KMS-11 (cell line): ENCODE measurements at regions not wholly inside any gene's neighbourhood (a gene's known extent, or its start where the extent isn't known, plus 50 kb on each side); places are given as distances from the start of the nearest gene placed in this dataset.

Source experiments
- H2AFZ ChIP-seq: fragments of 200-600 bp; sonication (generic); 2 replicates; pipeline ENCODE4 v1.6.1; 2016; ENCODE audit warnings: antibody characterized with exemption, mixed run types, low read depth
- H3K27ac ChIP-seq: fragments of 200-600 bp; sonication (generic); 2 replicates; pipeline ENCODE4 v1.6.1; 2016; ENCODE audit warnings: mild to moderate bottlenecking, mixed run types
- H3K27me3 ChIP-seq: fragments of 200-600 bp; sonication (generic); 2 replicates; pipeline ENCODE4 v1.6.1; 2017; ENCODE audit warnings: mild to moderate bottlenecking, low read depth, mixed run types, moderate library complexity; ENCODE audit not compliant: insufficient read depth
- H3K36me3 ChIP-seq: fragments of 200-600 bp; sonication (generic); 2 replicates; pipeline ENCODE4 v1.6.1; 2017; ENCODE audit warnings: mild to moderate bottlenecking, mixed run types; ENCODE audit not compliant: insufficient read depth
- H3K4me1 ChIP-seq: fragments of 200-600 bp; sonication (generic); 2 replicates; pipeline ENCODE4 v1.6.1; 2016; ENCODE audit warnings: mild to moderate bottlenecking, low read depth, mixed run types; ENCODE audit not compliant: poor library complexity, severe bottlenecking
- H3K4me2 ChIP-seq: fragments of 200-600 bp; sonication (generic); 2 replicates; pipeline ENCODE4 v1.7.0; 2016; ENCODE audit warnings: mild to moderate bottlenecking, mixed run types
- H3K4me3 ChIP-seq: fragments of 200-600 bp; sonication (generic); IDR thresholded peaks from 2 replicates; pipeline ENCODE4 v1.6.1; 2017; ENCODE audit warnings: low read depth, low read length, mixed read lengths; ENCODE audit not compliant: insufficient read depth
- H3K79me2 ChIP-seq: fragments of 200-600 bp; sonication (generic); 2 replicates; pipeline ENCODE4 v1.6.1; 2016; ENCODE audit warnings: low read depth, mixed run types; ENCODE audit not compliant: insufficient read depth
- H3K9ac ChIP-seq: fragments of 200-600 bp; sonication (generic); 2 replicates; pipeline ENCODE4 v1.6.1; 2016; ENCODE audit warnings: mild to moderate bottlenecking, mixed run types
- H4K20me1 ChIP-seq: fragments of 200-600 bp; sonication (generic); 2 replicates; pipeline ENCODE4 v1.6.1; 2016; ENCODE audit warnings: mild to moderate bottlenecking, mixed run types; ENCODE audit not compliant: insufficient read depth
- TF ChIP-seq, protein P1 (sequence below): fragments of 200-600 bp; sonication (generic); conservative IDR thresholded peaks from 2 replicates; pipeline ENCODE4 v1.6.1; 2017; ENCODE audit warnings: low read depth, mild to moderate bottlenecking, antibody characterized with exemption, low read length, moderate library complexity, mixed read lengths

DNA sequence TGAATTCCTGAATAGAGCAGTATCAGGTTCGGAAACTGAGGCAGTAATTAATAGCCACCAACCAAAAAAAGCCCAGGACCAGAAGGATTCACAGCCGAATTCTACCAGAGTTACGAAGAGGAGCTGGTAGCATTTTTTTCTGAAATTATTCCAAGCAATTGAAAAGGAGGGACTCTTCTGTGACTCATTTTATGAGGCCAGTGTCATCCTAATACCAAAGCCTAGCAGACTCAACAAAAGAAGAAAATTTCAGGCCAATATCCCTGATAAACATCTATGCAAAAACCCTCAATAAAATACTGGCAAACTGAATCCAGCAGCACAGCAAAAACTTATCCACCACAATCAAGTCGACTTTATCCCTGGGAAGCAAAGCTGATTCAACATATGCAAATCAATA lies 202.3 kb upstream of the SLC16A7 start:
- H3K9ac ChIP-seq: no peak overlapping the region
- no peak overlapping the region for H3K27ac ChIP-seq
- no peaks in the 10 kb centered on the region for H3K27me3 ChIP-seq

GRCh38 chr12:59389968-59390576 lies 205.8 kb upstream of the SLC16A7 start:
- no peak overlapping the region for H3K27ac ChIP-seq
- no peaks in the 10 kb centered on the region for H4K20me1 ChIP-seq
- no peak overlapping the region for H3K9ac ChIP-seq
- H3K4me1 ChIP-seq: no peaks in the 10 kb centered on the region
- no peaks in the 10 kb centered on the region for H3K27me3 ChIP-seq
- no peak overlapping the region for H3K4me3 ChIP-seq
- no peak overlapping the region for H3K4me2 ChIP-seq
- H3K79me2 ChIP-seq: no peaks in the 10 kb centered on the region
- TF ChIP-seq, protein P1, sequence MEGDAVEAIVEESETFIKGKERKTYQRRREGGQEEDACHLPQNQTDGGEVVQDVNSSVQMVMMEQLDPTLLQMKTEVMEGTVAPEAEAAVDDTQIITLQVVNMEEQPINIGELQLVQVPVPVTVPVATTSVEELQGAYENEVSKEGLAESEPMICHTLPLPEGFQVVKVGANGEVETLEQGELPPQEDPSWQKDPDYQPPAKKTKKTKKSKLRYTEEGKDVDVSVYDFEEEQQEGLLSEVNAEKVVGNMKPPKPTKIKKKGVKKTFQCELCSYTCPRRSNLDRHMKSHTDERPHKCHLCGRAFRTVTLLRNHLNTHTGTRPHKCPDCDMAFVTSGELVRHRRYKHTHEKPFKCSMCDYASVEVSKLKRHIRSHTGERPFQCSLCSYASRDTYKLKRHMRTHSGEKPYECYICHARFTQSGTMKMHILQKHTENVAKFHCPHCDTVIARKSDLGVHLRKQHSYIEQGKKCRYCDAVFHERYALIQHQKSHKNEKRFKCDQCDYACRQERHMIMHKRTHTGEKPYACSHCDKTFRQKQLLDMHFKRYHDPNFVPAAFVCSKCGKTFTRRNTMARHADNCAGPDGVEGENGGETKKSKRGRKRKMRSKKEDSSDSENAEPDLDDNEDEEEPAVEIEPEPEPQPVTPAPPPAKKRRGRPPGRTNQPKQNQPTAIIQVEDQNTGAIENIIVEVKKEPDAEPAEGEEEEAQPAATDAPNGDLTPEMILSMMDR: no peak
- H3K36me3 ChIP-seq: no peaks in the 10 kb centered on the region
- no peak overlapping the region for H2AFZ ChIP-seq

More for the DNA sequence above, 202.3 kb upstream of the SLC16A7 start:
- Histone ChIP-seq H3K4me2 (no peak overlapping the region), H3K4me1 (no peaks in the 10 kb centered on the region), H2AFZ (no peak overlapping the region), H3K4me3 (no peak overlapping the region), H3K79me2 (no peaks in the 10 kb centered on the region), H3K36me3 (no peaks in the 10 kb centered on the region), H4K20me1 (no peaks in the 10 kb centered on the region)
- TF ChIP-seq, protein P1: no peak

DNA sequence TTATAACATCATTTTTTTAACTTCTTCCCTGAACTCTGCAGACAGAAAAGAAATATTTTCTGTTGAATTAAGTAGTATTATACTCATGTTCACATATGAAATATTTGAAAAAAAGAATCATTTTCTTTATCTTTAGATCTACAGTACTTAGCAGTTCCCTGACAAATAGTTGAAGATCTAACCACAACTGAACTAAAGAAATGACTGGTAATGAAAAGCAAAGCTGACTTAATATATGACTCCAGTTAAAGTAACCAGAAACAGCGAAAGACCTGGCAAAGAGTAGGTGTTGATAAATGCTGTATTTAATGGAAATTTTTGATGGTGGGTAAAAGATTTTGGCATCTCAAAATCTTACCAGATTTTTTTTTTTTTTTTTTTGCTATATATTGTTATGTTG lies 207.1 kb upstream of the SLC16A7 start:
- Histone ChIP-seq H3K9ac (no peak overlapping the region), H3K4me1 (no peaks in the 10 kb centered on the region), H3K27ac (no peak overlapping the region), H2AFZ (no peak overlapping the region), H3K36me3 (no peaks in the 10 kb centered on the region), H3K4me2 (no peak overlapping the region), H4K20me1 (no peaks in the 10 kb centered on the region), H3K79me2 (no peaks in the 10 kb centered on the region), H3K27me3 (no peaks in the 10 kb centered on the region), H3K4me3 (no peak overlapping the region)
- TF ChIP-seq, protein P1: no peak

DNA sequence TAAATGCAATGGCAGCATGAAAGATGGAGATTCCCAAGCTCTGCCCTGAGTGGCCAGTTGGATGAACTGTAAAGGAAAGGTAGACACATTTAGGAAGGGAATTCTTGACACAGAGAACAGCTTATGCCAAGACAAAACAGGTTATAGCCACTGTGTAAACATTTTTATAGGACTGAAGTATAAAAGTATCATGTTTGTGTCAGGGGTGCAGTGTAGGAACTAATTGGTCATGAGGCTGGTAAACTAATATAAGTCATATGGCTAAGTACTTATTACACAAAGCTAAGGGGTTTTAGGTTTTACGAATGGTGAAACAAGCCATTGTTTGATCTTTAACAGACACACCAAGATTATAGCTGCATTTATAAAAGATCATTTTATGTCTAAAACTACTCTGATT lies 207.7 kb upstream of the SLC16A7 start:
- Histone ChIP-seq H3K4me1 (no peaks in the 10 kb centered on the region), H3K27me3 (no peaks in the 10 kb centered on the region), H3K4me2 (no peak overlapping the region), H3K4me3 (no peak overlapping the region), H4K20me1 (no peaks in the 10 kb centered on the region), H2AFZ (no peak overlapping the region), H3K9ac (no peak overlapping the region), H3K79me2 (no peaks in the 10 kb centered on the region), H3K27ac (no peak overlapping the region), H3K36me3 (no peaks in the 10 kb centered on the region)
- TF ChIP-seq, protein P1: no peak
